HUES64 (cell line): ENCODE measurements at regions not wholly inside any gene's neighbourhood (a gene's known extent, or its start where the extent isn't known, plus 50 kb on each side); places are given as distances from the start of the nearest gene placed in this dataset.
"Not testable (repeated sequence)": the region's sequence is repeated elsewhere in the genome, so short reads cannot be mapped to it uniquely, and the experiment has no call there.

Experiments
- H3K27ac ChIP-seq: 2 replicates; pipeline ENCODE4 v1.7.0; 2013; ENCODE audit warnings: low read depth, low read length, inconsistent platforms
- H3K27me3 ChIP-seq: 2 replicates; pipeline ENCODE4 v1.6.1; 2013; ENCODE audit warnings: mild to moderate bottlenecking, low read length; ENCODE audit not compliant: insufficient read depth
- H3K36me3 ChIP-seq: 2 replicates; pipeline ENCODE4 v1.6.1; 2013; ENCODE audit warnings: mild to moderate bottlenecking, low read length; ENCODE audit not compliant: insufficient read depth
- H3K4me1 ChIP-seq: 2 replicates; pipeline ENCODE4 v1.6.1; 2013; ENCODE audit warnings: mild to moderate bottlenecking, low read length, moderate library complexity; ENCODE audit not compliant: insufficient read depth
- H3K4me3 ChIP-seq: 2 replicates; pipeline ENCODE4 v1.5.1; 2013; ENCODE audit warnings: mild to moderate bottlenecking, low read length, moderate library complexity
- H3K9ac ChIP-seq: 2 replicates; pipeline ENCODE4 v1.6.1; 2013; ENCODE audit warnings: mild to moderate bottlenecking, low read depth, low read length
- H3K9me3 ChIP-seq: 2 replicates; pipeline ENCODE4 v1.6.1; 2013; ENCODE audit warnings: low read depth, low read length; ENCODE audit not compliant: insufficient read depth
- WGBS: fragments of 150-250, 120-280 bp; methylation state at CpG from one replicate; pipeline ENCODE4 v1.1.7; 2013; ENCODE audit warnings: missing lambda C conversion rate; 5-methylcytosine and 5-hydroxymethylcytosine counted together

- H3K9me3 ChIP-seq, result no peaks in the 10 kb centered on the region
- H3K27me3 ChIP-seq, result no peaks in the 10 kb centered on the region
- H3K4me1 ChIP-seq, result no peaks in the 10 kb centered on the region
- no peak overlapping the region for H3K4me3 ChIP-seq
- H3K36me3 ChIP-seq, result no peaks in the 10 kb centered on the region
- no peak overlapping the region for H3K27ac ChIP-seq
- no peak overlapping the region for H3K9ac ChIP-seq
- WGBS, result no CpG with 5 or more reads among the region's 2 CpGs
Observed at GRCh38 chr4:124990398-124990797, 277.9 kb upstream of the ANKRD50 start.

- H3K36me3 ChIP-seq, result no peaks in the 10 kb centered on the region
- H3K9ac ChIP-seq, result no peak overlapping the region
- H3K27ac ChIP-seq, result no peak overlapping the region
- H3K9me3 ChIP-seq, result no peaks in the 10 kb centered on the region
- H3K4me1 ChIP-seq, result no peaks in the 10 kb centered on the region
- H3K27me3 ChIP-seq, result no peaks in the 10 kb centered on the region
- no peak overlapping the region for H3K4me3 ChIP-seq
- 99% methylated on average over 4 of the region's 4 CpGs for WGBS
Observed at GRCh38 chr4:124980276-124980752, 267.8 kb upstream of the ANKRD50 start.

GRCh38 chr4:124978536-124978935, 266.0 kb upstream of the ANKRD50 start:
- H3K4me1 ChIP-seq, H3K36me3 ChIP-seq, H3K9me3 ChIP-seq, H3K4me3 ChIP-seq, H3K9ac ChIP-seq, H3K27ac ChIP-seq, H3K27me3 ChIP-seq: not testable (repeated sequence)
- WGBS, result 86% methylated on average over 1 of the region's 1 CpG

GRCh38 chr4:124977045-124977444, 264.5 kb upstream of the ANKRD50 start:
- Histone ChIP-seq H3K4me1 (no peaks in the 10 kb centered on the region), H3K4me3 (no peak overlapping the region), H3K9me3 (no peaks in the 10 kb centered on the region), H3K27me3 (no peaks in the 10 kb centered on the region), H3K27ac (no peak overlapping the region), H3K36me3 (no peaks in the 10 kb centered on the region), H3K9ac (no peak overlapping the region)

GRCh38 chr4:124974152-124974551, 261.6 kb upstream of the ANKRD50 start:
- Histone ChIP-seq H3K27ac (no peak overlapping the region), H3K9me3 (0 out of 2 replicates have a peak, but pooled peaks cover 3% of the 10 kb centered on the region), H3K36me3 (no peaks in the 10 kb centered on the region), H3K9ac (no peak overlapping the region), H3K4me3 (no peak overlapping the region), H3K27me3 (no peaks in the 10 kb centered on the region), H3K4me1 (no peaks in the 10 kb centered on the region)
- WGBS, result 88% methylated on average over 1 of the region's 1 CpG

- Histone ChIP-seq H3K27me3 (no peaks in the 10 kb centered on the region), H3K4me3 (no peak overlapping the region), H3K36me3 (no peaks in the 10 kb centered on the region), H3K27ac (no peak overlapping the region), H3K9ac (no peak overlapping the region), H3K4me1 (no peaks in the 10 kb centered on the region), H3K9me3 (0 out of 2 replicates have a peak, but pooled peaks cover 3% of the 10 kb centered on the region)
- no CpG with 5 or more reads among the region's 1 CpG for WGBS
Observed at GRCh38 chr4:124973716-124974115, 261.2 kb upstream of the ANKRD50 start.

GRCh38 chr4:124970011-124970410, 257.5 kb upstream of the ANKRD50 start:
- no peaks in the 10 kb centered on the region for H3K27me3 ChIP-seq
- H3K27ac ChIP-seq, result no peak overlapping the region
- H3K4me3 ChIP-seq, result no peak overlapping the region
- H3K9ac ChIP-seq, result no peak overlapping the region
- H3K36me3 ChIP-seq, result no peaks in the 10 kb centered on the region
- 0 out of 2 replicates have a peak, but pooled peaks cover 3% of the 10 kb centered on the region for H3K9me3 ChIP-seq
- 100% methylated on average over 2 of the region's 2 CpGs for WGBS
- H3K4me1 ChIP-seq, result no peaks in the 10 kb centered on the region

- no peaks in the 10 kb centered on the region for H3K4me1 ChIP-seq
- no peak overlapping the region for H3K4me3 ChIP-seq
- no peak overlapping the region for H3K9ac ChIP-seq
- no peak overlapping the region for H3K27ac ChIP-seq
- H3K9me3 ChIP-seq, result peaks cover 25% of the 10 kb centered on the region
- no peaks in the 10 kb centered on the region for H3K36me3 ChIP-seq
- no peaks in the 10 kb centered on the region for H3K27me3 ChIP-seq
- WGBS, result 92% methylated on average over 1 of the region's 1 CpG
Observed at GRCh38 chr4:124965497-124965891, 253.0 kb upstream of the ANKRD50 start.

- 96% methylated on average over 4 of the region's 5 CpGs for WGBS
- no peak overlapping the region for H3K4me3 ChIP-seq
- H3K9ac ChIP-seq, result no peak overlapping the region
- H3K4me1 ChIP-seq, result no peaks in the 10 kb centered on the region
- peaks cover 30% of the 10 kb centered on the region for H3K9me3 ChIP-seq
- H3K27me3 ChIP-seq, result no peaks in the 10 kb centered on the region
- no peak overlapping the region for H3K27ac ChIP-seq
- no peaks in the 10 kb centered on the region for H3K36me3 ChIP-seq
Observed at GRCh38 chr4:124964852-124965496, 252.4 kb upstream of the ANKRD50 start.

- Histone ChIP-seq H3K4me1 (no peaks in the 10 kb centered on the region), H3K4me3 (no peak overlapping the region), H3K27me3 (no peaks in the 10 kb centered on the region), H3K9ac (no peak overlapping the region), H3K9me3 (peaks cover 30% of the 10 kb centered on the region), H3K36me3 (no peaks in the 10 kb centered on the region), H3K27ac (no peak overlapping the region)
- 100% methylated on average over 2 of the region's 2 CpGs for WGBS
Observed at GRCh38 chr4:124964251-124964650, 251.7 kb upstream of the ANKRD50 start.

- H3K36me3 ChIP-seq, result no peaks in the 10 kb centered on the region
- 92% methylated on average over 4 of the region's 4 CpGs for WGBS
- no peak overlapping the region for H3K9ac ChIP-seq
- H3K4me1 ChIP-seq, result peaks cover 7% of the 10 kb centered on the region; the same call in 1 of the 2 replicates
- 0 out of 2 replicates have a peak overlapping the region, but pooled peaks have one; percentile 2 for H3K4me3 ChIP-seq
- peaks cover 30% of the 10 kb centered on the region for H3K9me3 ChIP-seq
- no peak overlapping the region for H3K27ac ChIP-seq
- H3K27me3 ChIP-seq, result no peaks in the 10 kb centered on the region
Observed at GRCh38 chr4:124961138-124961750, 248.7 kb upstream of the ANKRD50 start.
